IMR-90 (cell line): ENCODE measurements at regions not wholly inside any gene's neighbourhood (a gene's known extent, or its start where the extent isn't known, plus 50 kb on each side); places are given as distances from the start of the nearest gene placed in this dataset.
A peak's percentile ranks its signal among the peaks of the same experiment; 100 is the strongest.

Source experiments
- ATAC-seq: fragments of 200-7000 bp; cut with Tn5 transposase; 2 replicates; pipeline ENCODE4 v1.9.1; 2020; ENCODE audit warnings: low read depth, mild to moderate bottlenecking, moderate library complexity
- BruUV-seq: library from RNA; stranded (reverse); fragments of 400-500 nt; replicated peaks from 2 replicates; lab custom pipeline; 2021; lab: Mats Ljungman, UMichigan
- CTCF ChIA-PET: fragments of 300-600 bp; formaldehyde crosslinking; extraction: SDS; loops from one replicate; lab custom pipeline; 2021; ENCODE audit warnings: antibody characterized with exemption; lab: Yijun Ruan, JAX
- POLR2A ChIA-PET: fragments of 300-600 bp; sonication (Branson Sonifier 250); formaldehyde crosslinking; loops from one replicate; lab custom pipeline; 2022; ENCODE audit warnings: antibody characterized with exemption; ENCODE audit not compliant: unreplicated experiment; lab: Charles Lee
- DNase-seq: peaks from one replicate; pipeline ENCODE4 v3.0.0; 2013
- H2AFZ ChIP-seq: replicated peaks from 2 replicates; pipeline ENCODE3; 2013; ENCODE audit warnings: low read length, mild to moderate bottlenecking; ENCODE audit not compliant: poor library complexity
- H2AK5ac ChIP-seq: 2 replicates; pipeline ENCODE4 v1.6.1; 2013; ENCODE audit warnings: low read depth, low read length, inconsistent platforms
- H2AK9ac ChIP-seq: replicated peaks from 2 replicates; pipeline ENCODE3; 2013; ENCODE audit warnings: mild to moderate bottlenecking, low read depth, low read length, moderate library complexity; ENCODE audit not compliant: poor library complexity
- H2BK120ac ChIP-seq: 2 replicates; pipeline ENCODE4 v1.6.1; 2013; ENCODE audit warnings: low read depth, low read length, inconsistent platforms
- H2BK15ac ChIP-seq: 3 replicates; pipeline ENCODE4 v1.6.1; 2013; ENCODE audit warnings: low read depth, low read length, inconsistent platforms
- H2BK20ac ChIP-seq: 2 replicates; pipeline ENCODE4 v1.6.1; 2013; ENCODE audit warnings: low read depth, mild to moderate bottlenecking, inconsistent platforms, low read length, moderate library complexity
- H2BK5ac ChIP-seq: 2 replicates; pipeline ENCODE4 v1.6.1; 2013; ENCODE audit warnings: mild to moderate bottlenecking, low read depth, low read length, inconsistent platforms; ENCODE audit not compliant: poor library complexity, severe bottlenecking
- H3K14ac ChIP-seq: replicated peaks from 2 replicates; pipeline ENCODE4 v1.6.1; 2013; ENCODE audit warnings: low read depth, low read length, inconsistent platforms
- H3K18ac ChIP-seq: 2 replicates; pipeline ENCODE4 v1.6.1; 2013; ENCODE audit warnings: low read depth, low read length, control low read depth
- H3K23ac ChIP-seq: 2 replicates; pipeline ENCODE4 v1.6.1; 2013; ENCODE audit warnings: low read depth, low read length, inconsistent platforms
- H3K27ac ChIP-seq: 2 replicates; pipeline ENCODE4 v1.5.1; 2013; ENCODE audit warnings: mild to moderate bottlenecking, control low read depth, low read length; ENCODE audit not compliant: insufficient read depth
- H3K27me3 ChIP-seq: 2 replicates; pipeline ENCODE4 v1.6.1; 2013; ENCODE audit warnings: low read length; ENCODE audit not compliant: control insufficient read depth, insufficient read depth
- H3K36me3 ChIP-seq: 2 replicates; pipeline ENCODE4 v1.6.1; 2013; ENCODE audit warnings: low read length, mixed read lengths; ENCODE audit not compliant: control insufficient read depth, insufficient read depth
- H3K4ac ChIP-seq: 2 replicates; pipeline ENCODE4 v1.6.1; 2013; ENCODE audit warnings: low read depth, low read length, inconsistent platforms
- H3K4me1 ChIP-seq: 2 replicates; pipeline ENCODE4 v1.6.1; 2013; ENCODE audit warnings: low read length, mixed read lengths; ENCODE audit not compliant: control insufficient read depth, insufficient read depth
- H3K4me2 ChIP-seq: 2 replicates; pipeline ENCODE4 v1.6.1; 2013; ENCODE audit warnings: low read depth, mild to moderate bottlenecking, control low read depth, low read length, moderate library complexity
- H3K4me3 ChIP-seq: 2 replicates; pipeline ENCODE4 v1.5.1; 2013; ENCODE audit warnings: low read depth, mild to moderate bottlenecking, control low read depth, low read length, moderate library complexity; ENCODE audit not compliant: insufficient read depth
- H3K56ac ChIP-seq: 2 replicates; pipeline ENCODE4 v1.6.1; 2013; ENCODE audit warnings: low read length, inconsistent platforms; ENCODE audit not compliant: insufficient read depth; ENCODE audit errors: extremely low read depth
- H3K79me1 ChIP-seq, 2 experiments: 2 replicates each; pipeline ENCODE4 v1.6.1; 2013; ENCODE audit warnings: low read length in 2 of 2, inconsistent platforms in 1 of 2, low read depth in 1 of 2
- H3K9ac ChIP-seq: 2 replicates; pipeline ENCODE4 v1.6.1; 2013; ENCODE audit warnings: low read depth, low read length, control low read depth
- H3K9me1 ChIP-seq: 2 replicates; pipeline ENCODE4 v1.6.1; 2013; ENCODE audit warnings: low read length, inconsistent platforms; ENCODE audit not compliant: insufficient read depth
- H3K9me3 ChIP-seq: 2 replicates; pipeline ENCODE4 v1.6.1; 2013; ENCODE audit warnings: low read length; ENCODE audit not compliant: control insufficient read depth, insufficient read depth
- H4K20me1 ChIP-seq: 2 replicates; pipeline ENCODE4 v1.6.1; 2013; ENCODE audit warnings: low read length, inconsistent platforms; ENCODE audit not compliant: insufficient read depth
- H4K5ac ChIP-seq: 2 replicates; pipeline ENCODE4 v1.6.1; 2013; ENCODE audit warnings: mild to moderate bottlenecking, low read depth, low read length, control low read depth
- H4K8ac ChIP-seq, 2 experiments: 2 replicates each; pipeline ENCODE4 v1.6.1; 2013; ENCODE audit warnings: low read depth in 2 of 2, low read length in 2 of 2, control low read depth in 1 of 2, inconsistent platforms in 1 of 2
- H4K91ac ChIP-seq: 2 replicates; pipeline ENCODE4 v1.6.1; 2013; ENCODE audit warnings: low read depth, low read length, inconsistent platforms; ENCODE audit not compliant: insufficient read depth
- FOS ChIP-seq: fragments of 150-350 bp; IDR thresholded peaks from 2 replicates; pipeline ENCODE4 v1.6.1; 2016; ENCODE audit warnings: low read depth, low read length
- MAFK ChIP-seq: IDR thresholded peaks from 2 replicates; pipeline ENCODE4 v1.6.1; 2012; ENCODE audit warnings: low read depth, low read length, improper control_type of control experiment
- MXI1 ChIP-seq: IDR thresholded peaks from 2 replicates; pipeline ENCODE4 v1.6.1; 2012; ENCODE audit warnings: low read depth, mild to moderate bottlenecking, low read length, moderate library complexity, borderline replicate concordance
- NFE2L2 ChIP-seq: fragments of 150-350 bp; IDR thresholded peaks from 2 replicates; pipeline ENCODE4 v1.6.1; 2016; ENCODE audit warnings: low read depth, mild to moderate bottlenecking, low read length
- WGBS, 2 experiments: methylation state at CpG; one replicate each; pipeline versions ENCODE4 v1.1.5 to v1.1.7; 2013; ENCODE audit warnings: missing lambda C conversion rate in 2 of 2; ENCODE audit not compliant: insufficient read length in 1 of 2; ENCODE audit errors: extremely low coverage in 2 of 2; 5-methylcytosine and 5-hydroxymethylcytosine counted together
- dilution Hi-C: fragments of 300-500 bp; cut with HindIII; formaldehyde crosslinking; loops from one replicate; pipeline ENCODE4 v1.14.3; 2018; ENCODE audit warnings: low sequenced_read_pairs; ENCODE audit not compliant: unreplicated experiment
- in situ Hi-C: fragments of 300-500 bp; cut with MboI; formaldehyde crosslinking; loops from 3 replicates; pipeline ENCODE4 v1.14.3; 2019; ENCODE audit warnings: low sequenced_read_pairs, inconsistent platforms, mixed read lengths
- intact Hi-C: fragments of 100-400 bp; cut with micrococcal nuclease; formaldehyde crosslinking; loops from 2 replicates; pipeline ENCODE4 v1.10.0; 2022
- TF ChIP-seq, protein P1 (sequence below): conservative IDR thresholded peaks from 2 replicates; pipeline ENCODE4 v1.5.1; 2012; ENCODE audit warnings: mild to moderate bottlenecking, low read depth, low read length, improper control_type of control experiment

DNA sequence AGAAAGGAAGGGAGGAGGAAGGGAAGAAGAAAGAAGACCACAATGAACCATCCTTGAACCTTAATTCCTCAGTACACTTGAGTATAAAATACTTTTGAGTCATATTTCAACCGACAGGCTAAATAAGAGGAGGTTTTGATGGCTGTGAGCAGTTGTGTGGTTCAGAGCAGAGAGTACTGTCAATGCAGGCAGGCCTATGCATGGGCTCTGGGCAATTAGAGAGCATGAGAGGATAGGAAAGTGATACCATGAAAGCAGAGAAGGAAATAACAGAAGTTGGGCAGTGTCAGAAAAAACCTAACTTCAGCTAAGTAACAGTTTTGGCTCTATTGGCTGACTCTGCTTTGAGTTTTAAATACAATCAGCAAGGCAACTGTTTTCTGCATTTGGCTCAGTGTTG is 123.6 kb upstream of the STK17B start:
- Histone ChIP-seq H2BK20ac (peak overlapping the region; percentile 70), H3K4ac (peak overlapping the region; percentile 78), H3K4me1 (peaks cover 11% of the 10 kb centered on the region), H4K20me1 (no peaks in the 10 kb centered on the region), H3K56ac (no peak overlapping the region), H3K9ac (0 out of 2 replicates have a peak overlapping the region, but pooled peaks have one; percentile 13), H3K36me3 (no peaks in the 10 kb centered on the region), H3K9me1 (peaks cover 15% of the 10 kb centered on the region), H3K4me3 (no peak overlapping the region), H3K9me3 (no peaks in the 10 kb centered on the region), H3K79me1 (no peaks in the 10 kb centered on the region), H3K4me2 (no peak overlapping the region; the same call in 1 of the 2 replicates), H4K5ac (peak overlapping the region; percentile 86), H2BK15ac (peak overlapping the region; percentile 82; the same call in 2 of the 3 replicates), H2BK5ac (peak overlapping the region; percentile 92), H3K27ac (peak overlapping the region; percentile 69), H2AK9ac (no peak overlapping the region), H2AK5ac (peak overlapping the region; percentile 86), H3K14ac (peak overlapping the region; percentile 69), H4K8ac (peak overlapping the region; percentile 27 to 57; a peak in 2 of 4 replicates), H2BK120ac (peak overlapping the region; percentile 73), H4K91ac (peak overlapping the region; percentile 73), H3K27me3 (no peaks in the 10 kb centered on the region), H3K23ac (peak overlapping the region; percentile 54; the same call in 1 of the 2 replicates), H2AFZ (no peak overlapping the region), H3K18ac (peak overlapping the region; percentile 94)
- POLR2A ChIA-PET, result no interaction called here
- ATAC-seq (no peak), DNase-seq (no peak)
- TF ChIP-seq, protein P1, sequence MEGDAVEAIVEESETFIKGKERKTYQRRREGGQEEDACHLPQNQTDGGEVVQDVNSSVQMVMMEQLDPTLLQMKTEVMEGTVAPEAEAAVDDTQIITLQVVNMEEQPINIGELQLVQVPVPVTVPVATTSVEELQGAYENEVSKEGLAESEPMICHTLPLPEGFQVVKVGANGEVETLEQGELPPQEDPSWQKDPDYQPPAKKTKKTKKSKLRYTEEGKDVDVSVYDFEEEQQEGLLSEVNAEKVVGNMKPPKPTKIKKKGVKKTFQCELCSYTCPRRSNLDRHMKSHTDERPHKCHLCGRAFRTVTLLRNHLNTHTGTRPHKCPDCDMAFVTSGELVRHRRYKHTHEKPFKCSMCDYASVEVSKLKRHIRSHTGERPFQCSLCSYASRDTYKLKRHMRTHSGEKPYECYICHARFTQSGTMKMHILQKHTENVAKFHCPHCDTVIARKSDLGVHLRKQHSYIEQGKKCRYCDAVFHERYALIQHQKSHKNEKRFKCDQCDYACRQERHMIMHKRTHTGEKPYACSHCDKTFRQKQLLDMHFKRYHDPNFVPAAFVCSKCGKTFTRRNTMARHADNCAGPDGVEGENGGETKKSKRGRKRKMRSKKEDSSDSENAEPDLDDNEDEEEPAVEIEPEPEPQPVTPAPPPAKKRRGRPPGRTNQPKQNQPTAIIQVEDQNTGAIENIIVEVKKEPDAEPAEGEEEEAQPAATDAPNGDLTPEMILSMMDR, result no peak
- TF ChIP-seq NFE2L2, result no peak
- no peak for TF ChIP-seq FOS
- TF ChIP-seq MXI1, result no peak
- TF ChIP-seq MAFK, result no peak
- intact Hi-C loops, result loop anchor here (5.0 kb wide), 1 partner anchor 297 kb away; the partner anchor contains the start of gene HECW2
- in situ Hi-C loops, result loop anchor here (5.0 to 10.0 kb wide), 3 partner anchors 42 to 460 kb away; no protein-coding TSS in a partner anchor
- no TSS peak for BruUV-seq
- WGBS, 2 experiments, result no CpG with 5 or more reads among the region's 1 CpG
- CTCF ChIA-PET, result interaction anchor here (1.6 kb wide), 1 partner anchor 42 kb away, joined by 5 read pairs; no protein-coding TSS in a partner anchor
- dilution Hi-C loops, result no loop called here
